Neural progenitor cell (in vitro differentiated cells): ENCODE measurements at regions not wholly inside any gene's neighbourhood (a gene's known extent, or its start where the extent isn't known, plus 50 kb on each side); places are given as distances from the start of the nearest gene placed in this dataset.

Experiments used
- EZH2 ChIP-seq: fragments of 200-600 bp; sonication (generic); IDR thresholded peaks from 2 replicates; pipeline ENCODE4 v1.6.1; 2017; ENCODE audit warnings: antibody characterized with exemption, mild to moderate bottlenecking, moderate library complexity
- EZH2phosphoT487 ChIP-seq: fragments of 200-600 bp; sonication (generic); IDR thresholded peaks from 2 replicates; pipeline ENCODE4 v1.6.1; 2017; ENCODE audit warnings: antibody characterized with exemption
- TF ChIP-seq, protein P1 (sequence below): fragments of 200-600 bp; sonication (generic); IDR thresholded peaks from 2 replicates; pipeline ENCODE4 v1.5.1; 2017; ENCODE audit warnings: antibody characterized with exemption, mild to moderate bottlenecking

DNA sequence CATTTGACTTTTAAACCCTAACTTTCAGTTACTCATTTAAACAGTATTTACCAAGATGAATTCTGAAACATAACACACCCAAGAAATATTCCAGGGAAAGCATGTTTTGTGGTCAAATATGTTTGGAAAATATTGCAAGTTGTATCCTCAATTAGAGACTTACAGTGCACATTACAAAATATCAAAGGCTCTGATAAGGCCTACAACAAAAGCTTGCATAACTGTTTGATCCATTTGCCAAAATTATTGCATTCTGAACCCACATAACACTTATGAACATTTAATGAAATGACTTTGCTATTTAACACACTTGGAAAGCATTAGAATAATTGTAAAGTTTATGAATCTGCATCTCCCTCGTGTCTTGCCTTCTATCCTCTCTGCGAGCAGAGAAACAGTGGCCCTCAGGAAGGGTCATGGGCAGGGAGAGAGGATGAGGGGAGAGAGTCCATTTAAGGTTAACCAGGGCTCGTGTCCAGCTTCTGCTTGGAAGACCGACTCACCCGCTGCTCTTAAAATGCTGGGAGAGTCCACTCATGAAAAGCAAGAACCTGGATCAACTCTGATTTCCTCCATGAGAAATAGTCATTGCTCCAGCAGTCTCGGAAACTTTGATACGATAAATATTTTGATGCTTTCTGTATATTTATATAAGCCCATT is 408.2 kb upstream of the ZMIZ1 start:
- TF ChIP-seq, protein P1, sequence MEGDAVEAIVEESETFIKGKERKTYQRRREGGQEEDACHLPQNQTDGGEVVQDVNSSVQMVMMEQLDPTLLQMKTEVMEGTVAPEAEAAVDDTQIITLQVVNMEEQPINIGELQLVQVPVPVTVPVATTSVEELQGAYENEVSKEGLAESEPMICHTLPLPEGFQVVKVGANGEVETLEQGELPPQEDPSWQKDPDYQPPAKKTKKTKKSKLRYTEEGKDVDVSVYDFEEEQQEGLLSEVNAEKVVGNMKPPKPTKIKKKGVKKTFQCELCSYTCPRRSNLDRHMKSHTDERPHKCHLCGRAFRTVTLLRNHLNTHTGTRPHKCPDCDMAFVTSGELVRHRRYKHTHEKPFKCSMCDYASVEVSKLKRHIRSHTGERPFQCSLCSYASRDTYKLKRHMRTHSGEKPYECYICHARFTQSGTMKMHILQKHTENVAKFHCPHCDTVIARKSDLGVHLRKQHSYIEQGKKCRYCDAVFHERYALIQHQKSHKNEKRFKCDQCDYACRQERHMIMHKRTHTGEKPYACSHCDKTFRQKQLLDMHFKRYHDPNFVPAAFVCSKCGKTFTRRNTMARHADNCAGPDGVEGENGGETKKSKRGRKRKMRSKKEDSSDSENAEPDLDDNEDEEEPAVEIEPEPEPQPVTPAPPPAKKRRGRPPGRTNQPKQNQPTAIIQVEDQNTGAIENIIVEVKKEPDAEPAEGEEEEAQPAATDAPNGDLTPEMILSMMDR, result no peak
- no peak for TF ChIP-seq EZH2
- no peak for TF ChIP-seq EZH2phosphoT487
